ENCODE measurements at regions not wholly inside any gene's neighbourhood (a gene's known extent, or its start where the extent isn't known, plus 50 kb on each side); places are given as distances from the start of the nearest gene placed in this dataset.
A peak's percentile ranks its signal among the peaks of the same experiment; 100 is the strongest.
"Not testable (repeated sequence)": the region's sequence is repeated elsewhere in the genome, so short reads cannot be mapped to it uniquely, and the experiment has no call there.

DNA sequence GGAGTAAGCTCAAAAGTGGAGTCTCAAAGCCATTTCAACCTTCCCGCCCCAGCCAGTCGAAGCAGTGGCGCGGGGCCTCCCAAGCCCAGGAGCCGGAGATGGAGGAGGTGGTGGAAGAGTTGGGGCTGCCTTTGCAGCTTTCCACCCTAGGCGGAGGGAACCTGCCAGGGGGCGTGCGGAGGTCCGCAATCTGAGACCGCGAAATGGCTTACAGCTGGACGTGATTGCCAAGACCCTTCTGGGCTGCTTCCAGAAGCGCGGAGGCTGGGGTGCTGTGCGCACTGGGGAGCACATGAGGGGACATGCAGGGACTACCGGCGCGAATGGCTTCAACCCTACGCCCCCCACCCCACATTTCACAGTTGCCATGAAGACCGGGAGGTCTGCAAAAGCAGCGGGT, 86.2 kb downstream of the PRR15 start:
- no peak for DNase-seq (ENCODE audit: low read depth)

DNA sequence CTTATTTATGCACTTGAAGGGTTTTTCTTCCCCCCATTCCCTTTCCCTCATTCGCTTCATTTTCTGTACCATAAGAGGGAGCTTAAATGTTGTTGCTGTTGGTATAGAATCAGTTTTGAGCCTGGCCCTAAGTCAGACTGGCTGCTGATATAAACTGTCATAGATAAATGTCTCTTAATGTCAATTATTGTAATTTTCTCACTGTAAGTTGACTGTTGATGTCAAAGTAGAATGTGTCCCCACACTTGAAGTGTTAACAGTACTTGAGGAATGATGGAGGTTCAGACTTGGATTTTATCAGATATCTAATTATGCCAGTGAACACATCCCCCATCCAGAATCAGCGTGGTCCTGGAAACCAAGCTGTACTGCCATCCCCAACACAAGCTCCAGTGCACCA, 87.8 kb downstream of the PRR15 start:
- no peak for DNase-seq (ENCODE audit: low read depth)

DNA sequence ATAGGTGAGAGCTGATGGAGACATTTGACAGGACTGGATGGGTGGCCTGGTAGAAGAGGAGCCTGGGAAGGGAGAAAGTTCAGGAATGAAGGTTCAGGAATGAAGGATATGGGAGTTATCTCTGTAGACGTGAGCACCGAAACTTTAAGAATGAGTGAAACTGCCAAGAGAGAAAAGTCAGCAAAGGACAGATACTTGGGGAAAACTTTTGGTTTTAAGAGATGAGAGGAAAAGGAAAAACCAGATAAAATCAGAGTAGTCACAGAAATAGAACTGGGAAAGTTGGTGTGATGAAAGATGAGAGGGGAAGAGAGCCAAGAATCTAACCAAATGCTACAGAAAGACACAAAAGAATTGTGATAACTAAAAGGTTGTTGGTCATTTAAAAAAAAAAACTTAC, 88.9 kb downstream of the PRR15 start:
- DNase-seq (ENCODE audit: low read depth) = no peak

DNA sequence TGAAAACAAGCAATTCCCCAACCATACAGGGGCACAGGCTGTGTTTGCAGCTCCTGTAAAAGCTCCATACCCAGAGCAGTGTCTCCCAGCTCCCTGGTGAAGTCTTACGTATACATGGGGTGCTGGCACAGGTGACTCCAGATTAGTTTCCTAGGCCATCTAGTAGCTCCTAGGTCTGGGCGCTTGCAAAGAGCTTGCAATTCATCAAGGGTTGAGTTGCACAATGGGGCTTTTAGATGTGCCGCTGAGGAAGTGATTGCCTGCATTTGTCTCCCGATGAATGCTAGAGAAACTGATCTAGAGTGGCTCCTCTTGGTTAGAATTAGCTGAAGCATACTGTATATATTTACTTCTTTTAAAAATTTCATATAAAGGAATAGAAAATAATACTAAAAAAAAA, 90.7 kb downstream of the PRR15 start:
- not testable (repeated sequence) for DNase-seq (ENCODE audit: low read depth)

DNA sequence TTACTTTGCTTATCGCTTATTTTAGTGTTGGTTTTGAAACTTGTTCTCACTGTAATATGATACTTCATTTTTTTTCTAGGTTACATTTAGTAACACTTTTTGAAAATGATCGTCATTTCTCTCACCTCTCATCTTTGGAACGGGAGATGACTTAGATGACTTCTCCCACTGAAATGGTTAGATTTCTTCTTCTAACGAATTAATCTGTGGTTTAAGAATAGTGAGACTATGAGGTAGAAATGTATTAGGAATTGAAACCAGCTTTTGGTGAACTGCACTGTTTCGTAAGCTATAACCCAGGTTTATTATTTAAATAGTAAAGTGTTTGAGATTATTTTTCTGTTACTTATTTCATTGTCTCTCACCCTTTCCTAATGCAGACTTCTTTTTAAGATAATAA, 93.7 kb downstream of the PRR15 start:
- no peak for DNase-seq (ENCODE audit: low read depth)

DNA sequence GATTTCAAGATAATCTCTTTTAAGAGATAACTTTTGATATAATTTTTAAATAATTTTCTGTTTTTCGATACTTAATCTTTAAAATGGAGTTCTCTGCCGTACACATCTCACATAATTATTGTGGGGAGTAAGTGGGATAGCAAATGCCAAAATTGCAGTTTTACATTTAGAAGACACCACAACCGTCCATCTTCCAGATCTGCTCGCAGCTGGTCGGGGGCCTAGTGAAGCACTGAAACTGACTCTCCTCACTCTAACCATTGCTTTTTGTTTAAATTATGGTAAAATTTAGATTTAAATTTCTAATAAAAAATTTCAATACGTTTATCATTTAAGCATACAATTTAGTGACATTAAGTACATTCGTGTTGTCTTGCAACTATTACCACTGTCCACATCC, 94.2 kb downstream of the PRR15 start:
- no peak for DNase-seq (ENCODE audit: low read depth)

DNA sequence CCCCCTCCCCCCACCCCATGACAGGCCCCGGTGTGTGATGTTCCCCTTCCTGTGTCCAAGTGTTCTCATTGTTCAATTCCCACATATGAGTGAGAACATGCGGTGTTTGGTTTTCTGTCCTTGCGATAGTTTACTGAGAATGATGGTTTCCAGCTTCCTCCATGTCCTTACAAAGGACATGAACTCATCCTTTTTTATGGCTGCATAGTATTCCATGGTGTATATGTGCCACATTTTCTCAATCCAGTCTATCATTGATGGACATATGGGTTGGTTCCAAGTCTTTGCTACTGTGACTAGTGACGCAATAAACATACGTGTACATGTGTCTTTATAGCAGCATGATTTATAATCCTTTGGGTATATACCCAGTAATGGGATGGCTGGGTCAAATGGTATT, 95.6 kb downstream of the PRR15 start:
- DNase-seq (ENCODE audit: low read depth) = not testable (repeated sequence)

DNA sequence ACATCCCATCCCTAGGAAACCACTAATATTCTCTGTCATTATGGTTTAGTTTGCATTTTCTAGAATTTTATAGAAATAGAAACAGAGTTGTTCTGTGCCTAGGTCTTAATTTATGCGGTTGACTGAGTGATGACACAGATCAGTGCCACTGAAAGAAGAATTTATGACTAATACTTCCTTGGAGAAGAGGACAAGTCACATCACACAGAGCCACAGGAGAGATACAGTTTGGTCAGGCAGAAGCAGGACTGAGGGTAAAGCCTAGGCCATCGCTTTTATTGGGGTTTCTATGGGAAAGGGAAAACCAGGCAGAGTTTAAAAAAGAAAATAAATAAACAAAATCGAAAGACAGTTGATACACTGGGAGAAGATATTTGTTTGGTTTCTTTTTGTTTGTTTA, 99.3 kb downstream of the PRR15 start:
- not testable (repeated sequence) for DNase-seq (ENCODE audit: low read depth)

DNA sequence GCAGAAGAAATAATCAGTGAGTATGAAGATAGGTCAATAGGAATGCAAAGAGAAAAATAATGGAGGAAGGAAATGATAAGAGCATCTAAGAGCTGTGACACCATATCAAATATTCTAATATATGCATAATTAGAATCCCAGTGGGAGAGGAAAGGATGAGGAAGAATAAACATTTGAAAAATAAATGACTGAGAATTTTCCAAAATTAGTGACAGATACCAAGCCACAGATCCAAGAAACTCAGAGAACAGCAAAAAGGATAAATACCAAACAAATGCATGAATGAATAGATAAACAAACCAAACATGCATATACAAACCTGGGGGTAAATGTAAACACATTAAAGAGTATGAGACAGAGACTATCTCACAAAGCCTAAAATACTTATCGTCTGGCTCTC, 101.4 kb downstream of the PRR15 start:
- not testable (repeated sequence) for DNase-seq (ENCODE audit: low read depth)

DNA sequence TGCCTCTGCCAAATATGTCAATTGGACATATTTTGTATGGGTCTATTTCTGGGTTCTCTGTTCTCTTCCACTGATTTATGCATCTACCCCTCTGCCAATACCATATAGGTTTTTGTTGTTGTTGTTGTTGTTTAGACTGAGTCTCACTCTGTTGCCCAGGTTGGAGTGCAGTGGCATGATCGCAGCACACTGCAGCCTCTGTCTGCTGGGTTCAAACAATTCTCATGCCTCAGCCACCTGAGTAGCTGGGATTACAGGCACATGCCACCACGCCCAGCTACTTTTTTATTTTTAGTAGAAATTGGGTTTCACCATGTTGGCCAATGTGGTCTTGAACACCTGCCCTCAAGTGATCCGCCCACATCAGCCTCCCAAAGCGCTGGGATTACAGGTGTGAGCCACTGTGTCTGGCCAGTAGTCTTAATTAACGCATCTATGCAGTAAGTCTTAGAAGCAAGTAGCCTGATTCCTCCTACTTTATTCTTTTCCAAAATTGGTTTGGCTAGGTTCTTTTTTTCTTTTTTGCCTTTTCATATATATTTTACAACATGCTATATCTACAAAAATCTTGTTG, 103.5 kb downstream of the PRR15 start:
- not testable (repeated sequence) for DNase-seq (ENCODE audit: low read depth)

DNA sequence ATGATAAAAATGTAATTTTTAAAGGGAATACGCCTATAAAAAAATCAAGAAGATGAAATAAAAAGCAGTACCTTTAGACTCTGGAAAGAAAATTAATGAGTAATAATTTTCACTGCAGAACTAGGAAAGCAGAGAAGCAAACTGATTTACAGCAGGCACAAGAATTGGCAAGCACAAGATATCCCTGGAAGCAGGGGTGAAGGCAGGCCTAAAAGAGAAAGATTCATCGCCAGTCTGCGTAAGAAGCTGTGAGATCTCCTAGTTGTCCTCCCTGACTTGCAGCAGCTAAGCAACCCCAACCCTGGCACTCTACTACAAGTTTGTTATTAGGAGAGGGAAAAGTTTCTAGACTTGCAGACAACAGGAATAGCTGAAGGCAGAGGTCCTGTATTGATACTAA, 107.7 kb downstream of the PRR15 start:
- not testable (repeated sequence) for DNase-seq (ENCODE audit: low read depth)

DNA sequence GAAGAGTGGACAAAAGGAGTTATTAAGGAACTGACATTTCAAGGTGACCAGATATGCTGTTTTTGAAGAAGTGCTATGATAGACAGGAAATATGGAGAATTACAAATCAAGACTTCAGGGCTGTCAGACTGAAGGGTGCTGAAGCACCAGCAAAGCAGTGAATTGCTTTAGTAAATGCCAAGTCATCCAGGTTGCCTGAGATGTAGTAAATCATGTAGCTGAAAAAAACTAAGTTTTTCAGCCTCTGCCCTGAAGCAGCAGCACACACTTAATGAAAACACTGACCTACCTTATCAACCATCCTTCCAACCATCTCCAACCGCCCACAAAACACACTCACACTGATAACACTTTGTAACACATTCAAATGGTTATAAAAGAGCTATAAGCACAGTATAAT, 110.0 kb downstream of the PRR15 start:
- not testable (repeated sequence) for DNase-seq (ENCODE audit: low read depth)

DNA sequence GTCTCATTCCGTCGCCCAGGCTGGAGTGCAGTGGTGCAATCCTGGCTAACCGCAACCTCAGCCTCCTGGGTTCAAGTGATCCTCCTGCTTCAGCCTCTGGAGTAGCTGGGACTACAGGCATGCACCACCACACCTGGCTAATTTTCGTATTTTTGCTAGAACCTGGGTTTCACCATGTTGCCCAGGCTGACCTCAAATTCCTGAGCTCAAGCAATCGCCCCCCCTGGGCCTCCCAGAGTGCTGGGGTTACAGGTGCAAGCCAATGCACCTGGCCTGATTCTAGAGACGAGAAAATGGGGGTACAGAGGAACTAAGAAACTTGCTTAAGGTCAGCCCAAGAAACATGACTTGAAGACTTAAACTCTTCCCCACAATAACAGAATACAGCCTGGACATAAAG, 111.0 kb downstream of the PRR15 start:
- not testable (repeated sequence) for DNase-seq (ENCODE audit: low read depth)

DNA sequence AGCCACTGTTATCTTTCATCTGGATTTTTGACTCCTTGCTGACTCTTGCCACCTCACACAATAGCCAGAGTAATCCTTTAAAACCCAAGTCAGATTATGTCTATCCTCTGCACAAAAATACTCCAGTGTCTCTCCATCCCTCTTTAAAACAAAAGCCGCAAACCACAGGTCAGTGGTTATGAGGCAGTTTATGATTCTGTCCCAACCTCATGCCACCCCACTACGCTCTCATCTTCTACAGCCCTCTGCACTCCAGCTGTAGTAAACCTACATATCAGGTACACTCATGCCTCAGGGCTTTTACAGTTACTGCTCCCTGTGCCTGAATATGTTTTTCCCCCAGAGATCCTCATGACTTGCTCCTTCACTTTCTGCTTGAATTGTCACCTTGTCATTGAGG, 113.6 kb downstream of the PRR15 start:
- DNase-seq (ENCODE audit: low read depth) = not testable (repeated sequence)

DNA sequence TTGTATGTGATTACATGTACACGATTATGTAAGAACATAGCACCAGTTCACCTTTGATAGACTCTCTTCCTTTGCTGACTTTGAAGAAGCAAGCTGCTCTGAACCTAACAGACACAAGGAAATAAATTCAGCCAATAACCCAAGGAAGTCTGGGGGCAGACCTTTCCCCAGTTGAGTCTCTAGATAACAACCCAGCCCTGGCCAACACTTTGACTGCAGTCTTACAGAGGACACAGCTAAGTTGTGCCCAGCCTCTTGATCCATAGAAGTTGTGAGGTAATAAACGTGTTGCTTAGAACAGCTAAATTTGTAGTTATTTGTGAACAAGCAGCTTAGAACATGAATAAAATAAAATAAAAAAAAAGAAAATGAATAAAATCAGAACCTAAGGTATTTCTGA, 116.3 kb downstream of the PRR15 start:
- not testable (repeated sequence) for DNase-seq (ENCODE audit: low read depth)

DNA sequence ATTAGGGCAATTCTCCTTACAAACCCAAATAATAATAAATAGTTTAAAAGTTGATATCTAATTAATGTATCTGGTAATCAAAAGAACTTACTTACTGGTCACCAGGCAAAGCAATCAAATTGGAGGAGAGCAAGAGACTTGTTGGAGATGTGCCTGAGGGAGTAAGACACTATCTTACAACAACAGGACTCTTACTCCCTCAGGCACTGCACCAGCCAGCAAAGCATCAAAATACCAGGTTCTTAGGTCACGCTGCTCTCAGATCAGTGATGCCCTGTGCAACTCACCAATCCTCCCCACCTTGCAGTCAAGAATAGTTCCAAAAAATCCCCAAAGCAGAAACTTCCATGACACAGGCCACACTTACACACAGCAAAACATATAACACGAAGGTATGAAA, 117.0 kb downstream of the PRR15 start:
- not testable (repeated sequence) for DNase-seq (ENCODE audit: low read depth)

DNA sequence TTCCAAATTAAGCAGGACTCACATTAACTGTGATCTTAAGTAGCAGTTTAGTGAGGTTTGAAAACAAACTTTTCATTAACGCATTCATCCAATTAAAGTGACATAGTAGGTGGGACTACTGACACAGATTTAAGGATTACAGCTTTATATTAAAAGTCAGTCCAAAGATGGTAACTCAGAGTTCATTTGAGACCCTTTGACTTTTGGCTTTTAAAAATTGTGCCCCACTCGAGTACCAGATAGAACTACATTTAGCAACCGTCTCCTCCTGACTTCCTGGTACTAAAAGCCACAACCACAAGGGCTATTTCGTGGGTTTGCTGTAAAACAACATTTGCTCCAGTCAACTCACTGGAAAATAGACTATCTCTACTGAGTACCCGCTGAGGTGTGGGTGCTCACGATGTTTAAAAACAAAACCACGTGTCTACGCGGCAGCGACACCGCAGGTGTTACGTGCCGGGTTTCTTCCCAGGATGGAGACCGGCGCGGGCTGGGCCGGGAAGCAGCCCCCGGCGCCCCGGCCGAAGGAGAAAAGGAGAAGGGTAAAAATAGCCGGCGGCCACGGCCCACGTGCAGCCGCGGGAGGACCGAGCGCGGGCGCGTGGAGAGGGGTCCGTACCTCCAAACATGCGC, 120.6 kb downstream of the PRR15 start:
- peak; percentile 0 for DNase-seq (ENCODE audit: low read depth)

DNA sequence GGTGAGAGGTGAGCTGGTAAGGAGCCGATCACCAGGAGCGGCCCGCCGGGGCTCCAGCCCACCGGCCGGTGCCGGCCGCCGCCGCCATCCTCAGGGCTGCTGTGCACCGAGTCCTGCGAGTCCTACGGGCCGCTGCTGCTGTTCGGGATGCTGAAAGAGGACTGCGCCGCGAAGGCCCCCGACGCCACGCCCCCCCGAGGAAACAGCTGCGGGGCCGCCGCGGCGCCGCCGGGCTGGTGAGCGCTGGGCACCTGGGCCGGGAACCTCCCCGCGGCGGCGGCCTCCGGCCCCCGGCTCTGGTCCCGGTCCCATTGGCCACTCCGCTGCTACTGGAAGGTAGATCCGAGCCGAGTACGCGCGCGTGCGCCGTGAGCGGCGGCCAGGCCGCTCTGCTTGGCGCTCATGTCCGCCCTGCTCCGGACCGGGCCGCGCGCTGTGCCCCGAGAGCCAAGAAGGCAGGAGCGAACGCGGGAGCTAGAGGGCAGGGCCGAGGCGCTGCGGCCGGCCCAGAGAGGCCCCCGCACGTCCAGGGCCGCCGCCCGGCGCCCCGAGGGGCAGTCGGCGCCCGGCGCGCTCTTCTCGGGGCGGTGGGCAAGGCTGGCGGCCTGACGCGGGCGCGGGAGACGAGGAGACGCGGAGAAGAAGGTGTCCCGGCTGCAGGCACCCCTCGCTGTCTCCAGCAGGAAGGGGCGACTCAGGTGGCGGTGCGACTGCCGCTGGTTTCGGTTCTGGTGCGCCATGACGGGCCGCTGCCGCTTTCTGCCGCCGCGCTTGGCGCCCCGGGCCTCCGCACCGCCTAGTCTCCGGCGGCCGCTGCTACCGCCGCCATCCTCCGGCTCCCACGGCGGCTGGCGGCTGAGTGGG, 121.3 kb upstream of the WIPF3 start:
- peak; percentile 67 for DNase-seq (ENCODE audit: low read depth)

DNA sequence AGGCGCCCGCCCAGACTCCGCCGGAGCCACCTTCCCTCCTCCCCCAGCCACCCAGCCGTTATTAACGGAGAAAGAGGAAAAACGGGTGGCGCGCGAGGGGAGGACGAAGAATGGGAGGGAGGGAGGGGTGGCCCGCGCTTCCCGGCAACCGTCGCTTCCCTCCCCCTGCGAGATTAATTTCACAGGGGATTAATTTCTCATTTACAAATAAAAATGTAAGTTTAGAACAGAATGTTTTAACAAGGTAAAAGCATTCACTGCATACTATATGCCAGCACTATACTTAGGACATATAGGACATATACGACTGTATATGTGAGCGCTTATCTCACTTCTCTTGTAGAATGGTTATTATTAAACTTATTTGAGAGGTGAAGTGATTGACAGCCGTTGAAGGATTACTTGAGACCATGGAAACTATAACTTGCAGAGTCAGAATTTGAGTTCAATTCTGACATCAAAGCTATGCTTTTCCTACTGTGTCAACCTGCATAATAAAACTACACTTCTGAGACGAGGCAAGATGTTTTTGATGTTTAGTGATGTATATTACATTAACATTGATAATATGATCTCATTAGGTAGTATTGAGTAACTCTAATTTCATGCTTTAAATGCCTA, 120.5 kb upstream of the WIPF3 start:
- not testable (repeated sequence) for DNase-seq (ENCODE audit: low read depth)

DNA sequence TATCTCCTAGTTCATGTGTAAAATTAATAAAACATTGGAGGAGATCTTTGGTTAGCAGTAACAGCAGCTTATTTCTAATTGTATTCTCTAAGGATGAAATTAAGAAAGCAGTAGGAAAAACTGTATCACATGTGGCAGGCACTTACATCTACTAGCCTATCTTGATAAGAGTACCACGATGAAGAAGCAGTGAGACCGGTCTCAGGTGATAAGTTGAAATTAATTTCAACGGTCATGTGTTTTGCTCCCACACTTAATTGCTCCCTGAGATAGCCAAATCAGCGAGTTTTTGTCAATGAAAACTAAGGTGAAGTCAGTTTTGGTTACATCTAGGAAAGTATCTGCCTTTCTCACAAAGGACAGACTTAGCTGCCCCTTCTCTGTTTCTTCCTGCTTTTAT, 115.8 kb upstream of the WIPF3 start:
- not testable (repeated sequence) for DNase-seq (ENCODE audit: low read depth)

DNA sequence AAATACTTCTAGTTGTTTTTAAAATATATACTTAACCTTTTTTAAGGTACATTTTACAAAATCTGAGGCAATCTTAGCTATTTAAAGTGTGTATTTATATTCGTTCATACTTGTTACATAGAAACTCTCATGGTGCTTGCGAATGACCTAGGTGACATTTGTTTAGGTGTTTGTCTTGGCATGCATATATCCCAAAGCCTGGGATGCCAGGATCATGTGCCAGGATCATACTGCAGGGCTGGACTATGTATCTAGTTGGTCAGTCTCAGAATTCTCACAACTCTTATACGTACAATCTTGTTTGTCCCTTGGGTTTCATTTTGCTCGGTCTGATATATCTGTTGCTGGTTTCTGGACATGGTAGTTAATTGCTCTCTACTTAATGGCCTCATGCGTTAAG, 109.9 kb upstream of the WIPF3 start:
- not testable (repeated sequence) for DNase-seq (ENCODE audit: low read depth)

DNA sequence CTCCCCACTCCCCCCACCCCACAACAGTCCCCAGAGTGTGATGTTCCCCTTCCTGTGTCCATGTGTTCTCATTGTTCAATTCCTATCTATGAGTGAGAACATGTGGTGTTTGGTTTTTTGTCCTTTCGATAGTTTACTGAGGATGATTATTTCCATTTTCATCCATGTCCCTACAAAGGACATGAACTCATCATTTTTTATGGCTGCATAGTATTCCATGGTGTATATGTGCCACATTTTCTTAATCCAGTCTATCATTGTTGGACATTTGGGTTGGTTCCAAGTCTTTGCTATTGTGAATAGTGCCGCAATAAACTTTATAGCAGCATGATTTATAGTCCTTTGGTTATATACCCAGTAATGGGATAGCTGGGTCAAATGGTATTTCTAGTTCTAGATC, 106.6 kb upstream of the WIPF3 start:
- not testable (repeated sequence) for DNase-seq (ENCODE audit: low read depth)

DNA sequence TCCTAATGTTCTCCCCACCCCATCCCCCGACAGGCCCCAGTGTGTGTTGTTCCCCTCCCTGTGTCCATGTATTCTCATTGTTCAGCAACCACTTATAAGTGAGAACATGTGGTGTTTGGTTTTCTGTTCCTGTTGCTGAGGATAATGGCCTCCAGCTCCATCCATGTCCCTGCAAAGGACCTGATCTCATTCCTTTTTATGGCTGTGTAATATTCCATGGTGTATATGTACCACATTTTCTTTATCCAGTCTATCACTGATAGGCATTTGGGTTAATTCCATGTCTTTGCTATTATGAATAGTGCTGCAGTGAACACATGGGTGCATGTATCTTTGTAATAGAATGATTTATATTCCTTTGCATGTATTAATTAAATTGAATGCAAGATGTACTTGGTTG, 104.8 kb upstream of the WIPF3 start:
- DNase-seq (ENCODE audit: low read depth) = not testable (repeated sequence)

All from iris pigment epithelial cell (primary cell).